NB4 (cell line): ENCODE measurements at regions not wholly inside any gene's neighbourhood (a gene's known extent, or its start where the extent isn't known, plus 50 kb on each side); places are given as distances from the start of the nearest gene placed in this dataset.

Experiments used
- CTCF ChIP-seq: IDR thresholded peaks from one replicate; pipeline ENCODE4 v1.5.1; 2012; ENCODE audit warnings: low read depth, low read length
- MAX ChIP-seq: IDR thresholded peaks from 2 replicates; pipeline ENCODE4 v1.6.1; 2011; ENCODE audit warnings: low read depth, low read length
- MYC ChIP-seq: IDR thresholded peaks from 2 replicates; pipeline ENCODE4 v1.6.1; 2011; ENCODE audit warnings: low read depth, low read length
- POLR2A ChIP-seq: IDR thresholded peaks from 2 replicates; pipeline ENCODE4 v1.6.1; 2011; ENCODE audit warnings: mild to moderate bottlenecking; ENCODE audit not compliant: insufficient read length; ENCODE audit errors: extremely low read depth

- no peak for TF ChIP-seq POLR2A
- no peak for TF ChIP-seq CTCF
- no peak for TF ChIP-seq MYC
- no peak for TF ChIP-seq MAX
Observed at GRCh38 chr4:101718810-101719209, 71.7 kb upstream of the BANK1 start.
